ENCODE measurements at regions not wholly inside any gene's neighbourhood (a gene's known extent, or its start where the extent isn't known, plus 50 kb on each side); places are given as distances from the start of the nearest gene placed in this dataset.

GRCh38 chr2:16832910-16833309 lies 167.3 kb upstream of the CYRIA start:
- TF ChIP-seq, protein P1, sequence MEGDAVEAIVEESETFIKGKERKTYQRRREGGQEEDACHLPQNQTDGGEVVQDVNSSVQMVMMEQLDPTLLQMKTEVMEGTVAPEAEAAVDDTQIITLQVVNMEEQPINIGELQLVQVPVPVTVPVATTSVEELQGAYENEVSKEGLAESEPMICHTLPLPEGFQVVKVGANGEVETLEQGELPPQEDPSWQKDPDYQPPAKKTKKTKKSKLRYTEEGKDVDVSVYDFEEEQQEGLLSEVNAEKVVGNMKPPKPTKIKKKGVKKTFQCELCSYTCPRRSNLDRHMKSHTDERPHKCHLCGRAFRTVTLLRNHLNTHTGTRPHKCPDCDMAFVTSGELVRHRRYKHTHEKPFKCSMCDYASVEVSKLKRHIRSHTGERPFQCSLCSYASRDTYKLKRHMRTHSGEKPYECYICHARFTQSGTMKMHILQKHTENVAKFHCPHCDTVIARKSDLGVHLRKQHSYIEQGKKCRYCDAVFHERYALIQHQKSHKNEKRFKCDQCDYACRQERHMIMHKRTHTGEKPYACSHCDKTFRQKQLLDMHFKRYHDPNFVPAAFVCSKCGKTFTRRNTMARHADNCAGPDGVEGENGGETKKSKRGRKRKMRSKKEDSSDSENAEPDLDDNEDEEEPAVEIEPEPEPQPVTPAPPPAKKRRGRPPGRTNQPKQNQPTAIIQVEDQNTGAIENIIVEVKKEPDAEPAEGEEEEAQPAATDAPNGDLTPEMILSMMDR (IDR thresholded peaks at IDR 0.05), result no peak
- TF ChIP-seq POLR2A (IDR thresholded peaks at IDR 0.05), result no peak
